ENCODE measurements at regions not wholly inside any gene's neighbourhood (a gene's known extent, or its start where the extent isn't known, plus 50 kb on each side); places are given as distances from the start of the nearest gene placed in this dataset.

DNA sequence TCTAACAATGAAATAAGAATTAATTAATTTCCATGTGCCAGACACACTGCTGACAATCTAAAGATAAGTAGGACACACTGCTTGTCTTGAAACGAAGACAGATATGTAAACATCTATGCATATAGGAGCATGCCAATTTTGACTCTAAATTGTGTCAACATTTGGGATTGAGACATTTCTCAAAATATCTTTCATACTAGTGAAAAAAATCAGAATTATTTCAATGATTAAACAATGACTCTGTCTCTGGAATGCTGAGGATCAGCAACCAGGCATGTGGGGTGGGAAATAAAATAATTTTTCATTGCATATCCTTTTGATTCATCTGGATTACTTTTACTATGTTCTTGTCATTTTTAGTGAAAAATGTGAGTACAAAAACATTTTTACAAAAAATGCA, 262.6 kb upstream of the SYT4 start:
- Histone ChIP-seq H3K4me1 (ENCODE audit: control insufficient read depth in 2 of 2, insufficient read depth in 1 of 2, low read depth in 1 of 2, low read length in 2 of 2) (no peaks in the 10 kb centered on the region), H3K23ac (ENCODE audit: low read depth, low read length, poor library complexity) (no peak overlapping the region), H3K27ac (replicated peaks; ENCODE audit: low read length) (no peak overlapping the region), H3K36me3 (replicated peaks in 1 of 2; ENCODE audit: control insufficient read depth in 2 of 2, insufficient read depth in 2 of 2, low read length in 2 of 2) (no peaks in the 10 kb centered on the region), H3K4me2 (ENCODE audit: insufficient read depth, low read length, poor library complexity, severe bottlenecking) (no peak overlapping the region), H3K9me3 (replicated peaks in 1 of 2; ENCODE audit: control insufficient read depth in 2 of 2, insufficient read depth in 1 of 2, low read depth in 1 of 2, low read length in 2 of 2) (no peaks in the 10 kb centered on the region), H2BK12ac (ENCODE audit: low read length) (no peak overlapping the region), H3K79me1 (ENCODE audit: low read depth, low read length) (no peaks in the 10 kb centered on the region), H3K27me3 (ENCODE audit: control insufficient read depth in 3 of 3, insufficient read depth in 3 of 3, low read depth in 1 of 3, low read length in 3 of 3) (no peaks in the 10 kb centered on the region), H3K18ac (ENCODE audit: low read length) (no peak overlapping the region), H3K4ac (ENCODE audit: low read length) (no peak overlapping the region), H2AK5ac (ENCODE audit: low read depth, low read length) (no peak overlapping the region), H3K9ac (ENCODE audit: low read depth, low read length, poor library complexity) (no peak overlapping the region), H4K8ac (ENCODE audit: low read depth, low read length) (no peak overlapping the region), H2BK120ac (ENCODE audit: low read depth, low read length) (no peak overlapping the region), H2BK5ac (ENCODE audit: low read length) (no peak overlapping the region), H4K91ac (ENCODE audit: low read depth, low read length, poor library complexity) (no peak overlapping the region), H2AFZ (ENCODE audit: low read length) (no peak overlapping the region), H2BK15ac (ENCODE audit: low read length) (no peak overlapping the region), H3K4me3 (ENCODE audit: low read length in 2 of 2) (no peak overlapping the region), H3K14ac (ENCODE audit: low read length) (no peak overlapping the region)
- WGBS, 2 donors (ENCODE audit: extremely low coverage in 2 of 2, insufficient read length in 2 of 2, insufficient replicate concordance in 1 of 2), result no CpG with 5 or more reads among the region's 1 CpG
- no peak for DNase-seq (ENCODE audit: low spot score)

DNA sequence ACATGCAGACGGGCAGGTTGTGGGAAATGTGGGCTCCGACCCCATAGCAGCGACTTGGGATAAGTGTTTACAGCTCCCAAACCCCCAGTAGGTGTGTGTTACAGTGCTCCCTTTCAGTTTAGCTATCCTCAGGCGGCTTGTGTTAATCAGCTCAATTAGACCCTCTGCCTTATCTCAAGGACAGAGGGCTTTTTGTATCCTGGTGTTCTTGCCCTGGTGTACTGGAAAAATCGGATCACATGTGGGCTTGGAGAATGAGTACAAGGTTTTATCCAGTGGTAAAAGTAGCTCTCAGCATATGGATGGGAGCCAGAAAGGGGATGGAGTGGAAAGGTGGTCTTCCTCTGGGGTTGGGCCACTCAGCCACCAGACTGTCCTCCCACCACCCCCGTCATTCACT, 264.7 kb upstream of the SYT4 start:
- H3K36me3 ChIP-seq (replicated peaks in 1 of 2; ENCODE audit: control insufficient read depth in 2 of 2, insufficient read depth in 2 of 2, low read length in 2 of 2), result no peaks in the 10 kb centered on the region
- WGBS, 2 donors (ENCODE audit: extremely low coverage in 2 of 2, insufficient read length in 2 of 2, insufficient replicate concordance in 1 of 2), result no CpG with 5 or more reads among the region's 6 CpGs
- H2BK120ac ChIP-seq (ENCODE audit: low read depth, low read length), result no peak overlapping the region
- H4K8ac ChIP-seq (ENCODE audit: low read depth, low read length), result no peak overlapping the region
- no peak overlapping the region for H3K18ac ChIP-seq (ENCODE audit: low read length)
- no peak overlapping the region for H2BK5ac ChIP-seq (ENCODE audit: low read length)
- H3K4me1 ChIP-seq (ENCODE audit: control insufficient read depth in 2 of 2, insufficient read depth in 1 of 2, low read depth in 1 of 2, low read length in 2 of 2), result no peaks in the 10 kb centered on the region
- DNase-seq (ENCODE audit: low spot score), result no peak
- H3K4me2 ChIP-seq (ENCODE audit: insufficient read depth, low read length, poor library complexity, severe bottlenecking), result no peak overlapping the region
- no peak overlapping the region for H3K14ac ChIP-seq (ENCODE audit: low read length)
- no peak overlapping the region for H3K4me3 ChIP-seq (ENCODE audit: low read length in 2 of 2)
- no peak overlapping the region for H2BK12ac ChIP-seq (ENCODE audit: low read length)
- no peak overlapping the region for H3K4ac ChIP-seq (ENCODE audit: low read length)
- H3K27me3 ChIP-seq (ENCODE audit: control insufficient read depth in 3 of 3, insufficient read depth in 3 of 3, low read depth in 1 of 3, low read length in 3 of 3), result no peaks in the 10 kb centered on the region
- no peak overlapping the region for H2AK5ac ChIP-seq (ENCODE audit: low read depth, low read length)
- H4K91ac ChIP-seq (ENCODE audit: low read depth, low read length, poor library complexity), result no peak overlapping the region
- no peak overlapping the region for H3K9ac ChIP-seq (ENCODE audit: low read depth, low read length, poor library complexity)
- no peak overlapping the region for H3K23ac ChIP-seq (ENCODE audit: low read depth, low read length, poor library complexity)
- H2AFZ ChIP-seq (ENCODE audit: low read length), result no peak overlapping the region
- H3K9me3 ChIP-seq (replicated peaks in 1 of 2; ENCODE audit: control insufficient read depth in 2 of 2, insufficient read depth in 1 of 2, low read depth in 1 of 2, low read length in 2 of 2), result no peaks in the 10 kb centered on the region
- no peaks in the 10 kb centered on the region for H3K79me1 ChIP-seq (ENCODE audit: low read depth, low read length)
- H3K27ac ChIP-seq (replicated peaks; ENCODE audit: low read length), result no peak overlapping the region
- H2BK15ac ChIP-seq (ENCODE audit: low read length), result no peak overlapping the region

- Histone ChIP-seq H3K23ac (ENCODE audit: low read depth, low read length, poor library complexity) (no peak overlapping the region), H3K4ac (ENCODE audit: low read length) (no peak overlapping the region), H3K9ac (ENCODE audit: low read depth, low read length, poor library complexity) (no peak overlapping the region), H3K4me2 (ENCODE audit: insufficient read depth, low read length, poor library complexity, severe bottlenecking) (no peak overlapping the region), H3K14ac (ENCODE audit: low read length) (no peak overlapping the region), H4K8ac (ENCODE audit: low read depth, low read length) (no peak overlapping the region), H3K79me1 (ENCODE audit: low read depth, low read length) (no peaks in the 10 kb centered on the region), H3K27ac (replicated peaks; ENCODE audit: low read length) (no peak overlapping the region), H4K91ac (ENCODE audit: low read depth, low read length, poor library complexity) (no peak overlapping the region), H2BK15ac (ENCODE audit: low read length) (no peak overlapping the region), H2BK12ac (ENCODE audit: low read length) (no peak overlapping the region), H3K9me3 (replicated peaks in 1 of 2; ENCODE audit: control insufficient read depth in 2 of 2, insufficient read depth in 1 of 2, low read depth in 1 of 2, low read length in 2 of 2) (no peaks in the 10 kb centered on the region), H2AFZ (ENCODE audit: low read length) (no peak overlapping the region), H2AK5ac (ENCODE audit: low read depth, low read length) (no peak overlapping the region), H3K18ac (ENCODE audit: low read length) (no peak overlapping the region), H2BK5ac (ENCODE audit: low read length) (no peak overlapping the region), H3K4me1 (ENCODE audit: control insufficient read depth in 2 of 2, insufficient read depth in 1 of 2, low read depth in 1 of 2, low read length in 2 of 2) (no peaks in the 10 kb centered on the region), H3K4me3 (ENCODE audit: low read length in 2 of 2) (no peak overlapping the region), H2BK120ac (ENCODE audit: low read depth, low read length) (no peak overlapping the region), H3K27me3 (ENCODE audit: control insufficient read depth in 3 of 3, insufficient read depth in 3 of 3, low read depth in 1 of 3, low read length in 3 of 3) (no peaks in the 10 kb centered on the region), H3K36me3 (replicated peaks in 1 of 2; ENCODE audit: control insufficient read depth in 2 of 2, insufficient read depth in 2 of 2, low read length in 2 of 2) (no peaks in the 10 kb centered on the region)
- no peak for DNase-seq (ENCODE audit: low spot score)
- no CpG with 5 or more reads among the region's 4 CpGs for WGBS, 2 donors (ENCODE audit: extremely low coverage in 2 of 2, insufficient read length in 2 of 2, insufficient replicate concordance in 1 of 2)
Measured at GRCh38 chr18:43543236-43543635, 265.9 kb upstream of the SYT4 start.

- Histone ChIP-seq H4K91ac (ENCODE audit: low read depth, low read length, poor library complexity) (no peak overlapping the region), H3K36me3 (replicated peaks in 1 of 2; ENCODE audit: control insufficient read depth in 2 of 2, insufficient read depth in 2 of 2, low read length in 2 of 2) (no peaks in the 10 kb centered on the region), H3K27ac (replicated peaks; ENCODE audit: low read length) (no peak overlapping the region), H3K27me3 (ENCODE audit: control insufficient read depth in 3 of 3, insufficient read depth in 3 of 3, low read depth in 1 of 3, low read length in 3 of 3) (no peaks in the 10 kb centered on the region), H2AK5ac (ENCODE audit: low read depth, low read length) (no peak overlapping the region), H2BK15ac (ENCODE audit: low read length) (no peak overlapping the region), H2BK5ac (ENCODE audit: low read length) (no peak overlapping the region), H2AFZ (ENCODE audit: low read length) (no peak overlapping the region), H2BK12ac (ENCODE audit: low read length) (no peak overlapping the region), H3K14ac (ENCODE audit: low read length) (no peak overlapping the region), H3K9ac (ENCODE audit: low read depth, low read length, poor library complexity) (no peak overlapping the region), H3K23ac (ENCODE audit: low read depth, low read length, poor library complexity) (no peak overlapping the region), H2BK120ac (ENCODE audit: low read depth, low read length) (no peak overlapping the region), H3K4me1 (ENCODE audit: control insufficient read depth in 2 of 2, insufficient read depth in 1 of 2, low read depth in 1 of 2, low read length in 2 of 2) (no peaks in the 10 kb centered on the region), H3K4ac (ENCODE audit: low read length) (no peak overlapping the region), H3K79me1 (ENCODE audit: low read depth, low read length) (no peaks in the 10 kb centered on the region), H4K8ac (ENCODE audit: low read depth, low read length) (no peak overlapping the region), H3K4me2 (ENCODE audit: insufficient read depth, low read length, poor library complexity, severe bottlenecking) (no peak overlapping the region), H3K4me3 (ENCODE audit: low read length in 2 of 2) (no peak overlapping the region), H3K9me3 (replicated peaks in 1 of 2; ENCODE audit: control insufficient read depth in 2 of 2, insufficient read depth in 1 of 2, low read depth in 1 of 2, low read length in 2 of 2) (peaks cover 0 to 1% of the 10 kb centered on the region in 2 donors), H3K18ac (ENCODE audit: low read length) (no peak overlapping the region)
- DNase-seq (ENCODE audit: low spot score), result no peak
- no CpG with 5 or more reads among the region's 1 CpG for WGBS, 2 donors (ENCODE audit: extremely low coverage in 2 of 2, insufficient read length in 2 of 2, insufficient replicate concordance in 1 of 2)
Measured at GRCh38 chr18:43547456-43547855, 270.2 kb upstream of the SYT4 start.
